GM21360 (cell line): ENCODE measurements at regions not wholly inside any gene's neighbourhood (a gene's known extent, or its start where the extent isn't known, plus 50 kb on each side); places are given as distances from the start of the nearest gene placed in this dataset.
"Not testable (repeated sequence)": the region's sequence is repeated elsewhere in the genome, so short reads cannot be mapped to it uniquely, and the experiment has no call there.

ENCODE experiments used
- ATAC-seq: cut with Tn5 transposase; IDR thresholded peaks from one replicate; pipeline ENCODE4 v1.9.1; 2021; ENCODE audit warnings: mild to moderate bottlenecking, moderate library complexity; ENCODE audit not compliant: unreplicated experiment

GRCh38 chr7:152947686-152948085 lies 188.1 kb downstream of the ACTR3B start:
- ATAC-seq: no peak

GRCh38 chr7:152949253-152949652 lies 189.7 kb downstream of the ACTR3B start:
- no peak for ATAC-seq

- no peak for ATAC-seq
These were observed 190.2 kb downstream of the ACTR3B start for GRCh38 chr7:152949790-152950189.

GRCh38 chr7:152956006-152956405 lies 196.5 kb downstream of the ACTR3B start:
- ATAC-seq: no peak

- no peak for ATAC-seq
These were observed 200.1 kb downstream of the ACTR3B start for GRCh38 chr7:152959610-152960009.

- ATAC-seq: not testable (repeated sequence)
These were observed 202.2 kb downstream of the ACTR3B start for GRCh38 chr7:152961796-152962195.

GRCh38 chr7:152966189-152966588 lies 206.6 kb downstream of the ACTR3B start:
- ATAC-seq: no peak

- no peak for ATAC-seq
These were observed 208.4 kb downstream of the ACTR3B start for GRCh38 chr7:152967958-152968357.

GRCh38 chr7:152968514-152968913 lies 209.0 kb downstream of the ACTR3B start:
- no peak for ATAC-seq

GRCh38 chr7:152969335-152969734 lies 209.8 kb downstream of the ACTR3B start:
- ATAC-seq: no peak

- no peak for ATAC-seq
These were observed 210.3 kb downstream of the ACTR3B start for GRCh38 chr7:152969839-152970238.

GRCh38 chr7:152970481-152970880 lies 210.9 kb downstream of the ACTR3B start:
- no peak for ATAC-seq

GRCh38 chr7:152974577-152974976 lies 215.0 kb downstream of the ACTR3B start:
- ATAC-seq: no peak

- no peak for ATAC-seq
These were observed 215.5 kb downstream of the ACTR3B start for GRCh38 chr7:152975076-152975475.

- ATAC-seq: no peak
These were observed 219.8 kb downstream of the ACTR3B start for GRCh38 chr7:152979376-152979775.

- no peak for ATAC-seq
These were observed 224.9 kb downstream of the ACTR3B start for GRCh38 chr7:152984421-152984820.

GRCh38 chr7:152986376-152986775 lies 226.8 kb downstream of the ACTR3B start:
- ATAC-seq: no peak

- no peak for ATAC-seq
These were observed 228.1 kb downstream of the ACTR3B start for GRCh38 chr7:152987656-152988055.

- ATAC-seq: no peak
These were observed 230.4 kb downstream of the ACTR3B start for GRCh38 chr7:152989889-152990380.

GRCh38 chr7:152998420-152998819 lies 238.9 kb downstream of the ACTR3B start:
- no peak for ATAC-seq

- ATAC-seq: no peak
These were observed 242.6 kb downstream of the ACTR3B start for GRCh38 chr7:153002115-153002514.

- no peak for ATAC-seq
These were observed 243.0 kb downstream of the ACTR3B start for GRCh38 chr7:153002572-153002971.

GRCh38 chr7:153004341-153004740 lies 244.8 kb downstream of the ACTR3B start:
- no peak for ATAC-seq
